H9 (cell line): ENCODE measurements at regions not wholly inside any gene's neighbourhood (a gene's known extent, or its start where the extent isn't known, plus 50 kb on each side); places are given as distances from the start of the nearest gene placed in this dataset.

ENCODE experiments used
- DNase-seq: peaks from one replicate; pipeline ENCODE4 v3.0.0-alpha.2; 2017
- H2AFZ ChIP-seq: one replicate; pipeline ENCODE4 v1.6.1; 2013; ENCODE audit warnings: mild to moderate bottlenecking, low read length, control low read depth, moderate library complexity
- H2AK5ac ChIP-seq: 2 replicates; pipeline ENCODE4 v1.6.1; 2013; ENCODE audit warnings: low read length, control low read depth, mixed read lengths; ENCODE audit not compliant: insufficient read length
- H2BK120ac ChIP-seq: one replicate; pipeline ENCODE4 v1.6.1; 2013; ENCODE audit warnings: low read depth, mild to moderate bottlenecking, low read length, control low read depth, inconsistent platforms; ENCODE audit not compliant: poor library complexity, severe bottlenecking
- H2BK12ac ChIP-seq: 2 replicates; pipeline ENCODE4 v1.6.1; 2013; ENCODE audit warnings: low read length, control low read depth, mixed read lengths, low read depth; ENCODE audit not compliant: insufficient read length
- H2BK15ac ChIP-seq: 2 replicates; pipeline ENCODE4 v1.6.1; 2013; ENCODE audit warnings: low read depth, low read length, control low read depth
- H2BK20ac ChIP-seq: one replicate; pipeline ENCODE4 v1.6.1; 2013; ENCODE audit warnings: low read depth, mild to moderate bottlenecking, low read length, control low read depth, inconsistent platforms; ENCODE audit not compliant: poor library complexity, severe bottlenecking
- H2BK5ac ChIP-seq: 2 replicates; pipeline ENCODE4 v1.6.1; 2013; ENCODE audit warnings: low read length, control low read depth, mixed read lengths; ENCODE audit not compliant: insufficient read length
- H3K14ac ChIP-seq: 2 replicates; pipeline ENCODE4 v1.6.1; 2013; ENCODE audit warnings: low read length, control low read depth; ENCODE audit not compliant: insufficient read depth
- H3K18ac ChIP-seq: 2 replicates; pipeline ENCODE4 v1.6.1; 2013; ENCODE audit warnings: low read depth, mild to moderate bottlenecking, mixed read lengths, low read length, control low read depth; ENCODE audit not compliant: insufficient read length
- H3K23ac ChIP-seq: 2 replicates; pipeline ENCODE4 v1.6.1; 2013; ENCODE audit warnings: low read length, control low read depth, mixed read lengths, low read depth; ENCODE audit not compliant: insufficient read length
- H3K23me2 ChIP-seq: 2 replicates; pipeline ENCODE4 v1.6.1; 2013; ENCODE audit warnings: low read depth, mild to moderate bottlenecking, mixed read lengths, low read length, control low read depth; ENCODE audit not compliant: insufficient read length, poor library complexity, severe bottlenecking
- H3K27ac ChIP-seq: 2 replicates; pipeline ENCODE4 v1.5.1; 2013; ENCODE audit warnings: low read length, control low read depth, mixed read lengths, low read depth; ENCODE audit not compliant: insufficient read length
- H3K27me3 ChIP-seq: 2 replicates; pipeline ENCODE4 v1.6.1; 2013; ENCODE audit warnings: low read length, control low read depth, inconsistent platforms; ENCODE audit not compliant: insufficient read depth
- H3K4ac ChIP-seq: 2 replicates; pipeline ENCODE4 v1.6.1; 2013; ENCODE audit warnings: low read depth, mild to moderate bottlenecking, control low read depth, inconsistent platforms, low read length, moderate library complexity
- H3K4me1 ChIP-seq: 2 replicates; pipeline ENCODE4 v1.6.1; 2013; ENCODE audit warnings: low read length, control low read depth, inconsistent platforms; ENCODE audit not compliant: insufficient read depth
- H3K4me2 ChIP-seq: 2 replicates; pipeline ENCODE4 v1.6.1; 2013; ENCODE audit warnings: low read length, control low read depth, mixed read lengths; ENCODE audit not compliant: insufficient read length, insufficient read depth
- H3K56ac ChIP-seq: 2 replicates; pipeline ENCODE4 v1.6.1; 2013; ENCODE audit warnings: low read depth, mild to moderate bottlenecking, mixed read lengths, low read length, control low read depth; ENCODE audit not compliant: insufficient read length
- H3K79me1 ChIP-seq: 2 replicates; pipeline ENCODE4 v1.6.1; 2013; ENCODE audit warnings: low read depth, mild to moderate bottlenecking, moderate library complexity, low read length, control low read depth, inconsistent platforms; ENCODE audit not compliant: insufficient read depth, poor library complexity, severe bottlenecking
- H3K79me2 ChIP-seq: 2 replicates; pipeline ENCODE4 v1.6.1; 2013; ENCODE audit warnings: low read length, control low read depth, inconsistent platforms; ENCODE audit not compliant: insufficient read depth
- H3K9ac ChIP-seq: 2 replicates; pipeline ENCODE4 v1.6.1; 2013; ENCODE audit warnings: low read length, control low read depth, mixed read lengths; ENCODE audit not compliant: insufficient read length; ENCODE audit errors: extremely low read depth
- H3K9me3 ChIP-seq: one replicate; pipeline ENCODE4 v1.6.1; 2013; ENCODE audit warnings: low read depth, low read length, inconsistent platforms; ENCODE audit not compliant: control insufficient read depth
- H3T11ph ChIP-seq: one replicate; pipeline ENCODE4 v1.6.1; 2013; ENCODE audit warnings: mild to moderate bottlenecking, low read length, control low read depth, inconsistent platforms
- H4K20me1 ChIP-seq: one replicate; pipeline ENCODE4 v1.6.1; 2013; ENCODE audit not compliant: control insufficient read depth, insufficient read length, insufficient read depth
- H4K5ac ChIP-seq: 2 replicates; pipeline ENCODE4 v1.6.1; 2013; ENCODE audit warnings: low read depth, mild to moderate bottlenecking, mixed read lengths, low read length, control low read depth; ENCODE audit not compliant: insufficient read length
- H4K8ac ChIP-seq: replicated peaks from 2 replicates; pipeline ENCODE4 v1.6.1; 2013; ENCODE audit warnings: low read length, control low read depth, mixed read lengths, low read depth; ENCODE audit not compliant: insufficient read length
- H4K91ac ChIP-seq: 2 replicates; pipeline ENCODE4 v1.6.1; 2013; ENCODE audit warnings: low read depth, mild to moderate bottlenecking, moderate library complexity, mixed read lengths, low read length, control low read depth; ENCODE audit not compliant: insufficient read length
- H3K27ac Mint-ChIP-seq, 3 experiments: 2 replicates in 2 of 3; 3 replicates in 1 of 3; pipeline ENCODE4 v1.8.0; 2020 to 2021; ENCODE audit warnings: mixed read lengths in 3 of 3, mild to moderate bottlenecking in 1 of 3, moderate library complexity in 1 of 3
- H3K27me3 Mint-ChIP-seq: 2 replicates; pipeline ENCODE4 v1.8.0; 2021; ENCODE audit warnings: low read depth, mild to moderate bottlenecking, moderate library complexity, mixed read lengths
- H3K36me3 Mint-ChIP-seq, 3 experiments: 2 replicates in 2 of 3; 3 replicates in 1 of 3; pipeline ENCODE4 v1.8.0; 2020 to 2021; ENCODE audit warnings: low read depth in 3 of 3, mixed read lengths in 3 of 3; ENCODE audit not compliant: insufficient read depth in 1 of 3
- H3K4me1 Mint-ChIP-seq, 2 experiments: 2 replicates each; pipeline ENCODE4 v1.8.0; 2020; ENCODE audit warnings: mixed read lengths in 2 of 2
- H3K4me3 Mint-ChIP-seq, 2 experiments: 2 replicates in 1 of 2; 3 replicates in 1 of 2; pipeline ENCODE4 v1.8.0; 2020 to 2021; ENCODE audit warnings: mild to moderate bottlenecking in 2 of 2, mixed read lengths in 2 of 2, moderate library complexity in 1 of 2
- H3K9me3 Mint-ChIP-seq, 2 experiments: 2 replicates in 1 of 2; 3 replicates in 1 of 2; pipeline ENCODE4 v1.8.0; 2020; ENCODE audit warnings: mild to moderate bottlenecking in 2 of 2, mixed read lengths in 2 of 2, moderate library complexity in 1 of 2
- WGBS: extraction: QIAGEN DNeasy Blood & Tissue Kit; methylation state at CpG from one replicate; pipeline ENCODE4 v1.1.7; 2013; ENCODE audit warnings: missing lambda C conversion rate, low lambda C conversion rate, mixed read lengths; ENCODE audit not compliant: insufficient read length; ENCODE audit errors: extremely low coverage; 5-methylcytosine and 5-hydroxymethylcytosine counted together
- TF ChIP-seq, protein P1 (sequence below): fragments of 200-600 bp; sonication (generic); conservative IDR thresholded peaks from 3 replicates; pipeline ENCODE4 v1.8.0; 2021; ENCODE audit warnings: antibody characterized with exemption, mild to moderate bottlenecking

DNA sequence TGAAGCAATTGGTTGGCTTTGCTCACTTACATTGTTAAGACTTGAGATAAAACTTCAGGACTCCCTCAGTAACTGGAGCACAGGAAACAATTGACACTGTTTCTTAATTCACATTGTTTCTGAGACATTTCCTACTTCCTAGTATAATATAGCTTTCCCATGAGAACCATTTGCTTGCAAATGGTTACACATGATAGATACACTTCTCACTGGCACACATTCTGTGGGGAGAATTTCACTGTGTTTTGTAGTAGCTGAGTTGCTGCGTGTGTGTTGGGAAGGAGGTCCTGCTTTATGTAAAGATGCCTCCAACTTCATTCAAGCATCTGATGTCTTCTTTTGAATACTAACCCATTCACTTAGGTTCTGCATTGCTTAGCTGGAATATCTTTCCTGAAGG lies 85.3 kb upstream of the SLC4A4 start:
- no CpG with 5 or more reads among the region's 1 CpG for WGBS
- TF ChIP-seq, protein P1, sequence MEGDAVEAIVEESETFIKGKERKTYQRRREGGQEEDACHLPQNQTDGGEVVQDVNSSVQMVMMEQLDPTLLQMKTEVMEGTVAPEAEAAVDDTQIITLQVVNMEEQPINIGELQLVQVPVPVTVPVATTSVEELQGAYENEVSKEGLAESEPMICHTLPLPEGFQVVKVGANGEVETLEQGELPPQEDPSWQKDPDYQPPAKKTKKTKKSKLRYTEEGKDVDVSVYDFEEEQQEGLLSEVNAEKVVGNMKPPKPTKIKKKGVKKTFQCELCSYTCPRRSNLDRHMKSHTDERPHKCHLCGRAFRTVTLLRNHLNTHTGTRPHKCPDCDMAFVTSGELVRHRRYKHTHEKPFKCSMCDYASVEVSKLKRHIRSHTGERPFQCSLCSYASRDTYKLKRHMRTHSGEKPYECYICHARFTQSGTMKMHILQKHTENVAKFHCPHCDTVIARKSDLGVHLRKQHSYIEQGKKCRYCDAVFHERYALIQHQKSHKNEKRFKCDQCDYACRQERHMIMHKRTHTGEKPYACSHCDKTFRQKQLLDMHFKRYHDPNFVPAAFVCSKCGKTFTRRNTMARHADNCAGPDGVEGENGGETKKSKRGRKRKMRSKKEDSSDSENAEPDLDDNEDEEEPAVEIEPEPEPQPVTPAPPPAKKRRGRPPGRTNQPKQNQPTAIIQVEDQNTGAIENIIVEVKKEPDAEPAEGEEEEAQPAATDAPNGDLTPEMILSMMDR: no peak

More for the DNA sequence above, 85.3 kb upstream of the SLC4A4 start:
- H3K4me1 Mint-ChIP-seq: no peaks in the 10 kb centered on the region
- no peak overlapping the region for H2BK12ac ChIP-seq
- no peak overlapping the region for H3K4me3 Mint-ChIP-seq
- H3K23ac ChIP-seq: no peak overlapping the region
- no peaks in the 10 kb centered on the region for H3K79me1 ChIP-seq
- H3K9ac ChIP-seq: no peak overlapping the region
- H3K18ac ChIP-seq: no peak overlapping the region
- no peaks in the 10 kb centered on the region for H4K20me1 ChIP-seq
- H2BK20ac ChIP-seq: no peak overlapping the region
- H2AK5ac ChIP-seq: no peak overlapping the region
- DNase-seq: no peak
- no peak overlapping the region for H2BK5ac ChIP-seq
- no peaks in the 10 kb centered on the region for H3K9me3 Mint-ChIP-seq
- H3K9me3 ChIP-seq: no peaks in the 10 kb centered on the region
- no peak overlapping the region for H3K56ac ChIP-seq
- H4K91ac ChIP-seq: no peak overlapping the region
- no peak overlapping the region for H3K27ac Mint-ChIP-seq
- H4K8ac ChIP-seq: no peak overlapping the region
- H3T11ph ChIP-seq: no peak overlapping the region
- H3K27me3 ChIP-seq: no peaks in the 10 kb centered on the region
- H3K27me3 Mint-ChIP-seq: peaks cover 2% of the 10 kb centered on the region; the same call in 1 of the 2 replicates
- H2BK15ac ChIP-seq: no peak overlapping the region
- no peak overlapping the region for H4K5ac ChIP-seq
- no peak overlapping the region for H2AFZ ChIP-seq
- H2BK120ac ChIP-seq: no peak overlapping the region
- H3K4ac ChIP-seq: no peak overlapping the region
- no peak overlapping the region for H3K4me2 ChIP-seq
- no peaks in the 10 kb centered on the region for H3K36me3 Mint-ChIP-seq
- no peaks in the 10 kb centered on the region; the same call in 1 of the 2 replicates for H3K4me1 ChIP-seq
- no peak overlapping the region for H3K27ac ChIP-seq
- no peaks in the 10 kb centered on the region for H3K79me2 ChIP-seq
- H3K23me2 ChIP-seq: no peaks in the 10 kb centered on the region
- no peak overlapping the region for H3K14ac ChIP-seq
